ENCODE measurements at regions not wholly inside any gene's neighbourhood (a gene's known extent, or its start where the extent isn't known, plus 50 kb on each side); places are given as distances from the start of the nearest gene placed in this dataset.

- in situ Hi-C loops (cut with MboI; ENCODE audit: low pct_unique_long_range_greater_than_20kb, low sequenced_read_pairs), result no loop called here
- DNase-seq, result no peak
These were observed 409.9 kb upstream of the MARCKS start for GRCh38 chr6:113447088-113447831.

- in situ Hi-C loops (cut with MboI; ENCODE audit: low pct_unique_long_range_greater_than_20kb, low sequenced_read_pairs), result no loop called here
- no peak for DNase-seq
These were observed 408.1 kb upstream of the MARCKS start for GRCh38 chr6:113449051-113449450.

DNA sequence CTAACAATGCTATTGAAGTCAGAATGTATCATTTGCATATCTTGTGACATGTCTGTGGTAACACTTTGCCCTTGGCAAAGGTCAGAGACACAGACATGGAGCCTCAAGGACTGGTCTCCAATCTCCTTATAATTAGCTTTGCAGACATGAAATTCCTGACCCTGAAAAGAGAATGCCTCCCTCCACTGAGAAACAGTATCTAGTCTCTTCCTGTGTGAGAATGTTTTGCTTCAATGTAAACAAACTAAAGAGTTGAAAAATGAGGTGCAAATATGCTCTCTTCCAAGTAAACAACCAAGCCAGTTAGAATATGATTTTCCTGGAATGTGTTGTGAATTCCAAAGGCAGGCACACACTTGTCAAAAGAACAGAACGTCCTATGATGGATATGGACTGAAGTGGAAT lies 407.1 kb upstream of the MARCKS start:
- in situ Hi-C loops (cut with MboI; ENCODE audit: low pct_unique_long_range_greater_than_20kb, low sequenced_read_pairs), result no loop called here
- DNase-seq, result no peak

DNA sequence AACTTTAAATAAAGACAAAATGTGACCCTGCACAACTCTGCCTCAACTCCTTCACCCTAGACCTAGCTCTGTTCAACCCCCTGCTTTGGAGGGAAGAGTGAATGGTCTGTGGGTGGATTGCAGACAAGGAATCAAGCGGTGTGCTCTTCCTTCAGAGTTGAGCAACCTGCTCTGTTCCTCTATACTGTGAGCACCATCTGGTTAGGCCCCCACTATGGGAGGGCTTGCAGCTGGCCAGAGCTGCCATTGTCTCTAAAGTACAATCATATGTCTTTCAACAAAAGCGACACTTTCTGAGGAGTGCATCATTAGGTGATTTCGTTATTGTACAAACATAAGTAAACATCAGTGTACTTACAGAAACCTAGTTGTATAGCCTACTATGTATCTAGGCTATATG lies 406.1 kb upstream of the MARCKS start:
- no peak for DNase-seq
- in situ Hi-C loops (cut with MboI; ENCODE audit: low pct_unique_long_range_greater_than_20kb, low sequenced_read_pairs), result no loop called here

GRCh38 chr6:113457198-113457597 lies 399.9 kb upstream of the MARCKS start:
- in situ Hi-C loops (cut with MboI; ENCODE audit: low pct_unique_long_range_greater_than_20kb, low sequenced_read_pairs), result no loop called here
- DNase-seq, result no peak

DNA sequence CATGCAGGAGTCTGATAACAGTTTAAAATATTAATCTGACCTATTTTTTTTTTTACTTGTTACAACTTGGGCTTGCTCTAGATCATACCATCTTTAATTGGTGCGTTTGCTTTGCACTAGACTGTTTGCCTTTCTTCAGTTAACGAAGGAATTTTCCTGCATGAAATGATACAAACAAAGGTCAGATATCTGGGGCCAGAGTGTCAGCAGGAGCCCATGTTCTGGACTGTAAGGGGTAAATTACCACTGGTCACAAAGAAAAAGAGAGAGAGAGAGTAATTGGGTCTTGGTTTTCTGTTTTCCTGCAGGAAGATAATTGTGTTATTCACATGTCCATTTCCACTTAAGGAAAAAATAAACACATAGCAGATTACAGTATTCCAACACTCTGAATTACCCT lies 399.4 kb upstream of the MARCKS start:
- DNase-seq, result no peak
- in situ Hi-C loops (cut with MboI; ENCODE audit: low pct_unique_long_range_greater_than_20kb, low sequenced_read_pairs), result no loop called here

- DNase-seq, result no peak
- in situ Hi-C loops (cut with MboI; ENCODE audit: low pct_unique_long_range_greater_than_20kb, low sequenced_read_pairs), result no loop called here
These were observed 398.7 kb upstream of the MARCKS start for GRCh38 chr6:113458368-113459010.

DNA sequence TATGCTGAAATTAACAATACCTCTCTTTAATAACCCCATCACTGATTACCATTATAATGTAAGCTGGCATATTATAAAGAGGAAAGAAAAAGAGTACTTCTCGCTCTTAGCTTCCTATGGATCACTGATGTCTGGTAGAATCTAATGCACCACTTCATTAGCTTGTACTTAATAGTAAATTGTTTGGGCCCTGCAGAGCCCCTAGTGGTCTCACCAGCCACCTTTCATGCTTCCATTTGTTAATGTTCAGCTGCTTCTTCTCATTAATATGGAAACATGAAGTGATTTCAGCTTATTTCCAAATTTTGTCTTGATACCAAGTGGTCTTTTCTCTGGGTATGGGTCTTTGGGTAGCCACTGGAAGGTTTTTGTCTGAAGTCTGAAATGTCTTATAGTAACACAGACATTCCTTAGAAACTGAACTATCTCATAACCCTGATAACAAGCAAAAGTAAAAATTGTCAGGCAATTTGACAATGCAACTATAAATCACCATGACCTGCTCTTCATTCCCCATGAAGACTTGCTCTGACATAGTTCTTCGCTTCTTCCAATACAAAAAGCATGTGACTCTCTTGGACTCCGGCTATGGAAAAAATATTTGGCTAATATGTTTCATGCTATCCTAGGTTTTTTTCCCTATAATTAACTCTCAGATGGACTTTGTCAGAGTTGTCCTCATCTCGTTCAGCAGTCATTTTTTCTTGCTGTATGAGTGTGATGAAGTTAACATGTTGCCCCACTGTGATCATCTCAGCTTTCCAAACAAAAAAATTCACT lies 395.8 kb upstream of the MARCKS start:
- no peak for DNase-seq
- in situ Hi-C loops (cut with MboI; ENCODE audit: low pct_unique_long_range_greater_than_20kb, low sequenced_read_pairs), result no loop called here

DNA sequence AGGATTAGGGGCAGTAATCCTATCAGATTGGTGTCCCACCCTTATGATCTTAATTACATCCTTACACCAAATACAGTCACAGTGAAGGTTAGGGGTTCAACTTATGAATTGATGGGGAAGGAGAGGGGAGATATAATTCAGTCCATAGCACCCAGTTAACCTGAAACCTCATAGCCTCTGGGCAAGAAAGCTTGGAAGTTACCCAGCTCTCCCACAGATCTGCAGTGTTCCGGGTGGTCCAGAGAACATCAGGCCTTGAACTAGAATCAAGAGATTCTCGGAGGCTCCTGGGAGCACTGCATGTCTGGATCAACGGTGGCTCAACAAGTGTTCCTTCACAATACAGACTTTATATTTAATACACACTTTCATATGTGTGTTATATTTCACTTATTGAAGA lies 392.6 kb upstream of the MARCKS start:
- no peak for DNase-seq
- in situ Hi-C loops (cut with MboI; ENCODE audit: low pct_unique_long_range_greater_than_20kb, low sequenced_read_pairs), result no loop called here

- in situ Hi-C loops (cut with MboI; ENCODE audit: low pct_unique_long_range_greater_than_20kb, low sequenced_read_pairs), result no loop called here
- DNase-seq, result no peak
These were observed 392.2 kb upstream of the MARCKS start for GRCh38 chr6:113464960-113465359.

GRCh38 chr6:113466526-113466925 lies 390.6 kb upstream of the MARCKS start:
- DNase-seq, result no peak
- in situ Hi-C loops (cut with MboI; ENCODE audit: low pct_unique_long_range_greater_than_20kb, low sequenced_read_pairs), result no loop called here

DNA sequence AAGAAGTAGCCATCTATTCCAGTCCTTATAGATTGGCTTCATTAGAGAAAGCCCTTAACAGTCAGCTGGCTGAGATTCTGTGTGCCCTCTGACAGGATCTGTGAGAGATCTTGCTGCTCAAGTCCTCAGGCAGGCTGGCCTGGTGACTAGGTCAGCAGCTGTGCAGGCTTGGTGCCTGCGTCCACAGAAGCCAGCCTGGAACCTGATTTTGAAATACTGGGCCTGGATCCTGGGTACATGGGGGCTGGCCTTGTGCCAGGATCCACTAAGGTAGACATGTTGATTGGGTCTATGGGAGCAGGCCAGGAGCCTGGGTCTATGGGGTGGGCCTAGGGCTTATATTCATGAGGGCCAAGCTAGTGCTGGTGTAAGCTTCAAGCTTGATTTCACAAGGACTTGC lies 381.8 kb upstream of the MARCKS start:
- in situ Hi-C loops (cut with MboI; ENCODE audit: low pct_unique_long_range_greater_than_20kb, low sequenced_read_pairs), result no loop called here
- no peak for DNase-seq

GRCh38 chr6:113476937-113477839 lies 380.0 kb upstream of the MARCKS start:
- in situ Hi-C loops (cut with MboI; ENCODE audit: low pct_unique_long_range_greater_than_20kb, low sequenced_read_pairs), result no loop called here
- no peak for DNase-seq

DNA sequence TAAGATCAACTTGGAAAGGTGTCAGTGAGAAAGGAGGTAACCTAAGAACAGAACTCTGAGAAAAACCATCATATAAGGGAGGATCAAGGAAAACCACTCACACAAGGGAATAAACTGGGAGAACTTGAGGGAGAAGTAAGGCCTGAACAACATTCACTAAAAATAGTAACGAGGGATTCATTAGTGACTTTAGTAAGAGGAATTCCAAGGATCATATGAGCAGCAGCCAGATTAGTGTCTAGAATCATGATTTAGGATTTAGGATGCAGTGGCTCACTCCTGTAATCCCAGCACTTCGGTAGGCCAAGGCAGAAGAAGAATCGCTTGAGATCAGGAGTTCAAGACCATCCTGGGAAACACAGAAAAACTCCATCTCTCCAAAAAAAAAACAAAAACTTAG lies 376.5 kb upstream of the MARCKS start:
- DNase-seq, result no peak
- in situ Hi-C loops (cut with MboI; ENCODE audit: low pct_unique_long_range_greater_than_20kb, low sequenced_read_pairs), result no loop called here

DNA sequence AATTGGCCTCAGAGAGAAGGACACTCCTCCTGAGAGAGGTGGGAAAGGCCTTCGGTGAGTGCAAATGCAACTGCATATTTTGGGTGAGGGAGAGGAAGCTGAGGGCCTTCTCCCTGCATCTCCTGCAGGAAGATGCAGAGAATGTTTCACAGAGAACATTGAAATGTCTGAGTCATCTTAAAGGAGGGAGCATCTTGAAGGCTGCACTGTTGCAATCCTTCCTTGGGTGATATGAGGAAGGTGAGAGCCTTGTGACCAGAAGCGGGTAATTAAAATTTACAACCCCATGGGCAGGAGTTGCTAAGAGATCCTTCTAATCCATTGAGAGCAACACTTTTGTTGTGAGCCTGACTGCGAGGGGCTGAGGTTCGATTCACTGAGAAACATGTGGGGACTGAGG lies 375.7 kb upstream of the MARCKS start:
- DNase-seq, result no peak
- in situ Hi-C loops (cut with MboI; ENCODE audit: low pct_unique_long_range_greater_than_20kb, low sequenced_read_pairs), result no loop called here

DNA sequence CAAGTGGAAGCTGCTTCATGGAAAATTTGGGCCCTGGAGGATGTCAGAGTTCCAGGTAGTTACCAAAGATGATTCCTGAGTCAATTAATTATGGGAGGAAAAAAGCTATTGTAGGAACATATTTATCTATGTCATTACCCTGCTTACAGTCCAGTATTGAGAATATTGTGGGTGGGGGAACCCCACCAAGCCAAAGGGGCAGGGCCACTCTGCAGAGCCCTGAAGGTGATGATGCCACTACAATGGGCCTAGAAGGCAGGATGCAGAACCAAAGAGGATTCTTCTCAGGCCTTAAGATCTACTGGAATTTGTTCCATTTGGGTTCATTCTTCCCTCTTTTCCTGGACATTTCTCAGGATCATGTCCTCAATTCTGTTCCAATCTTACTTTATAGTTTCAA lies 375.2 kb upstream of the MARCKS start:
- in situ Hi-C loops (cut with MboI; ENCODE audit: low pct_unique_long_range_greater_than_20kb, low sequenced_read_pairs), result no loop called here
- DNase-seq, result no peak

- no peak for DNase-seq
- in situ Hi-C loops (cut with MboI; ENCODE audit: low pct_unique_long_range_greater_than_20kb, low sequenced_read_pairs), result no loop called here
These were observed 374.4 kb upstream of the MARCKS start for GRCh38 chr6:113482771-113483170.

DNA sequence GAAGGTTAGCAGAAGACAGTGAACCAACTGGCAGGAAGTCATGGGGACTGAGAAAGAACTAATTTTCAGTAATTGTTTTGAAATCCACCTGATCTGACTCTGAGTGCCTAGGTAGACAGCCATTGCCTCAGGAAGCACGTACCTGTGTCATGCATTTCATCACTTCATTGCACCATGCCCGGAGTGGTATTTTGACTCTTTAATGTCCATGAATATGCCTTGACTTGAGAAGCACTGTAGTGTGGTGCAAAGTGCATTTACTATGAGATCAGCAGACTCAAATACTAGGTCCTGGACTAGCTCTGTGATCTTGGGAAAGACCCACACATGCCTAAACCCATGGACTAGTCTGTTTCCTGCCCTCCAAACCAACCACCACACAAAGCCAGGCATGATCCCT lies 370.9 kb upstream of the MARCKS start:
- in situ Hi-C loops (cut with MboI; ENCODE audit: low pct_unique_long_range_greater_than_20kb, low sequenced_read_pairs), result no loop called here
- no peak for DNase-seq

- DNase-seq, result no peak
- in situ Hi-C loops (cut with MboI; ENCODE audit: low pct_unique_long_range_greater_than_20kb, low sequenced_read_pairs), result no loop called here
These were observed 369.6 kb upstream of the MARCKS start for GRCh38 chr6:113487489-113488058.

All from KBM-7 (cell line).